Dermis microvascular lymphatic vessel endothelial cell (primary cell): ENCODE measurements at regions not wholly inside any gene's neighbourhood (a gene's known extent, or its start where the extent isn't known, plus 50 kb on each side); places are given as distances from the start of the nearest gene placed in this dataset.

Source experiments
- DNase-seq, 2 donors: peaks; one replicate each; pipeline versions ENCODE4 v3.0.0 to v3.0.0-alpha.2; 2010; ENCODE audit warnings: low read depth in 2 of 2

DNA sequence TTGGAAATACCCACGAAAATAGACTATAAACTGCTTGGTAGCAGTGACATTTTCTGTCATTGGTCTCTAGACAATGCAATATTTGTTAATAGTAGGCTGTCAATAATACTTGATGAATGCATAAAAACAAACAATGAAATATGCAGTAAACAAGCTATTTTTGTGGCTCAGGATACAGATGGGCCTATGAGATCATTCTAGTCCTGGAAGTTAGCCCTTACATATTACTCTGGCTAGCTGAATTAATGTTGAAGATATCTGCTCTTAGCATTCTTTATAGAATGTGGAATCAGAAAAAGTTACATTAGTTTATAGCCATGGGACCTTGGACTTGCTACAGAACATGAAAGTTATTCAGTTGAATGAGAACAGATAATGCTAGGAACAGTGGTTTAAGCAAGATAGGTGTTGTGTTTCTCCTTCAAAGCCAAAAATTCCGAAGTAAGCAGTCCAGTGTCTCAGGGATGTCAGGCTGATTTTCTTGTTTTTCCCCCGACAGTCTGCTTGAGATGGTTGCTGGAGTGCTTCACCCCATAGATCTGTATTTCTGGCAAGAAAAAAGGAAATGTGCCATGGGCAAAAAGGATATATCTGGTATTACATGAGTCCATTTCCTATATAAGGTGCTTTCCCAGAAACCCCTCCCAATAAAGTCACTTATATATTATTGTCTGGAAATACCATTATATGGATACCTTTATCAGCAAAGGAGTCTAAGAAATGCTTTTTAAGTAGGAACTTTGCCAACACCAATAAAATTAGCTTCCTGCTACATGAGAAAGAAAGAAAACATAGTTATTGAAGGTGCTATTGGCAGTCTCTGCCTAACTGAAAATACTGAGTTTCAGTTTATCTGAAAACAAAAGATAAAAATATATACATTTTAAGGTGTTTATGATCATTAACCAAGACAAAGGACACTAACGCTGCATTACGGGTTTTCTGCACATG is 619.4 kb upstream of the ATP2B1 start:
- DNase-seq, result peak in 1 of 2 donors; percentile 87

DNA sequence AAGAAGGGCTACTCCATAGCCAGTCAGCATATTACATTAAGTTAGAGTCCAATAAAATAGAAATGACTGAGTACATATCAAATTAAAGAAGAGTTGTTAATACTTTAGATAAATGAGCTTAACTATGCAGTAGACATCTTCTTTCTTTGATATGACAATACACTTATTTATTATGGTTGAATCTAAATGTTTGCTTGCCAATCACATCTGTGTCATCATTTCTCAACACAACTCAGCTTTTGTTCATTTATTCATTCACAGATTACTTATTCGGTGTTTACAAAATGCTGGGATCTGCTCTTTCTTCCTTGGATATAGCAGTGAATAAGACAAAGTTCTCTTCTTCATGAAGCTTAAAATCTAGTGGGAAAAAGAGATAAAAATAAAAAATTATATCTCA is 614.6 kb upstream of the ATP2B1 start:
- no peak for DNase-seq

- DNase-seq, result peak in 1 of 2 donors; percentile 47
Measured at GRCh38 chr12:90322006-90322405, 613.4 kb upstream of the ATP2B1 start.

DNA sequence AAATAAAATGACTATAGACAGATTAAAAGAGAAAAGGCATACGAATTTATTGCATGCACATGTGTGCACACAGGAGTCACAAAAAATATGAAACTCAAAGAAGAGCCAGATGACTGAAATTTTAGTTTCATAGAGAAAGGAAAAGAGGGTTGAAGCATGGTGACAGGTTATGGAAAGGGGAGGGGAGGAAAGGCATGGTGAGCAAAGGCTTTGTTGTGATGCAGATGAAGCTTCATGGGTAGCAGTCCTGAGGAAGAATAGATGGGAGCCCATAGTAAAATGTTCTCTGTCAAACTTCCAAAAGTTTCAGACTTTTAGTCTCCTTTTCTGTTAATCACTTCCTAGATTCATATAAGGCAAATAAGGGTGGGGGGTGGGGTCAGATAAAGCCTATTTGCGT is 612.7 kb upstream of the ATP2B1 start:
- peak in 1 of 2 donors; percentile 21 for DNase-seq

DNA sequence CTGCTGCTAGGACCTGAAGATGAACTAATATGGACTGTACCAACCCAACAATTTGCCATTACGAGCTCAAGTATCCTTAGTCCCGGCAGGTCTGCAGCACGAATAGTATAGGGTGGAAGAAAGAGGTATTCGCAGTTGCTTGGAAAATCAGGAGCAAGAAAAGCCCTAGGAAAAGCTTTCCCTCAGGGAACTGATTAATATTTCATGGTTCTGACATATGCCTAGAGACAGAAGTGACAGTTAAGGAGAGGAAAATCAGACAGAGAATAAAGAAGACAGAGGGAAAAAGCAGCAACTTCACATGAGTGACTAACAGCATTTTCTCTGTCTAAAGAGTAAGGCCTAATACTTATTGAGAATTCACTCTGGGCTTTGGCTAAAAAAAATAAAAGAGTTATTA is 602.9 kb upstream of the ATP2B1 start:
- no peak for DNase-seq

- DNase-seq, result no peak
Measured at GRCh38 chr12:90305379-90305778, 596.7 kb upstream of the ATP2B1 start.

- no peak for DNase-seq
Measured at GRCh38 chr12:90304231-90304630, 595.6 kb upstream of the ATP2B1 start.

GRCh38 chr12:90303771-90304170 is 595.1 kb upstream of the ATP2B1 start:
- no peak for DNase-seq

DNA sequence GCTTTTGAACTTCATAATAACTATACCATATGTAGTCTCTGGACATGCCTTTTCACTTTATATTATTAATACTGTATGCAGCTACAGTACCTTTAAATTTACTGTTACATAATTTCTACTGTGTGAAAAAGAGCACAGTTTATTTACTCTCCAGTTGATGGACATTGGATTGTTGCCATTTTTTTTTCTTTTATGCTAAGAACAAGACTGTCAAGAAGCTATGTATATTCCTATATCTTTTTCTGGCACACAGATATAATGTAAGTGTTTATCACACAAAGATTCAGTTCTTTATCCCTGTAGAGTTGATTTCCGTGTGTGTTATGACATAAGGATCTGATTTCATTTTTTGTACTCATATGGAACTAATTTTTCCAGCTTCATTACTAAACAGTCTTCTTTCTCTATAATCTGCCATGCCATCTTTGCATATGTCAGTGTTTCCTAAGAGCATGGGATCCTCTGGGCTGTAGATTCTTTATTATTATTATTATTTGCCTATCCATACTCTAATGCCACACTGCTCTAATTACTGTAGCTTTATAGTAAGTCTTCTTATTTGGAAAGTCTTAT is 593.0 kb upstream of the ATP2B1 start:
- no peak for DNase-seq

GRCh38 chr12:90301095-90301494 is 592.5 kb upstream of the ATP2B1 start:
- DNase-seq, result no peak

DNA sequence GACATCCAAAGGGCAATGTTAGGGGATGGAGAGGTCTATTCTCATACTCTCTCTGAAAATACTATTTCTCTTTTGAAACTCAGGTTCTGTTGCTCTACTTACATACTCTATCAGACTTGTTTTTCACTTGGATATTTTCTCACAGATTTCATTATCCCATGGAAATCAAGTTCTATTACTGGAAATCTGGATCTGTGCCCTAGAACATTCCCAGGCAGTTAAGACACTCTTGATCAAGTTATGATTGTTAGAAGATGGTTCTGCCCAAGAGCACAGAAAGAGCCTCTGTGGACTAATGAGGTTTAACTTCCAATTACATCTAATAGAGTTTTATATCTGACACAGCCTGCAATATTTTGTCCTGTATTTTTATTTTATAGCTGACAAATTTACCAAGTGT is 591.0 kb upstream of the ATP2B1 start:
- DNase-seq, result peak in 1 of 2 donors; percentile 18

GRCh38 chr12:90299121-90299520 is 590.5 kb upstream of the ATP2B1 start:
- peak in 1 of 2 donors; percentile 29 for DNase-seq

- DNase-seq, result no peak
Measured at GRCh38 chr12:90298289-90298948, 589.8 kb upstream of the ATP2B1 start.

DNA sequence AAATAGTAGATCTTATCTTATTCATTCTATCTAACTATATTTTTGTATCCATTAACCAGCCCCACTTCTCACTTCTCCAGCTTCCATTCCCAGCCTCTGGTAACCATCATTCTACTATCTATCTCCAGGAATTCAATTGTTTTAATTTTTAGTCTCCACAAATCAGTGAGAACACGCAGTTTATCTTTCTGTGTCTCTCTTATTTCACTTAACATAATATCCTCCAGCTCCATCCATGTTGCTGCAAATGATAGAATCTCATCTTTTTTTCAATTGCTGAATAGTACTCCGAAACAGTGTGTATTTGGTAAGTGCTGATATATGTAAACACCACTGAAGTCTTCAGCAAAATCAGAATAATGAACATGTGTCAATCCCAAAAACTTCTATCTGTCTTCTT is 587.2 kb upstream of the ATP2B1 start:
- no peak for DNase-seq

GRCh38 chr12:90292183-90292582 is 583.5 kb upstream of the ATP2B1 start:
- peak in 1 of 2 donors; percentile 61 for DNase-seq

- DNase-seq, result peak in 1 of 2 donors; percentile 73
Measured at GRCh38 chr12:90290980-90291975, 582.6 kb upstream of the ATP2B1 start.

- DNase-seq, result peak in 1 of 2 donors; percentile 7
Measured at GRCh38 chr12:90287585-90287984, 578.9 kb upstream of the ATP2B1 start.

- DNase-seq, result no peak
Measured at GRCh38 chr12:90281154-90281868, 572.7 kb upstream of the ATP2B1 start.

DNA sequence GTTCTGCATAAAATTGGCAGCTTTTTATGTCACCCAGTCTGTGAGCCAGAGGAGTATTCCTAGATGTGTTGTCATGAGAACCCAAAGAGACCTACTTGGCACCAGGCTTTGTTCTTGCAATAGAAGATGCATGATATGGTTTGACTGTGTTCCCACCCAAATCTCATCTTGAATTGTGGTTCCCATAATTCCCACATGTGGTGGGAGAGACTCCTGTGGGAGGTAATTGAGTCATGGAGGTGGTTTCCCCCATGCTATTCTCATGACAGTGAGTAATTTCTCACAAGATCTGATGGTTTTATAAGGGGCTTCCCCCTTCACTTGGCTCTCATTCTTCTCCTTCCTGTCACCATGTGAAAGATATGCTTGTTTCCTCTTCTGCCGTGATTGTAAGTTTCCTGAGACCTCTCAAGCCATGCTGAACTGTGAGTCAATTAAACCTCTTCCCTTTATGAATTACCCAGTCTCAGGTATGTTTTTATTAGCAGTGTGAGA is 572.0 kb upstream of the ATP2B1 start:
- peak in 1 of 2 donors; percentile 85 for DNase-seq

GRCh38 chr12:90280033-90280432 is 571.4 kb upstream of the ATP2B1 start:
- peak in 1 of 2 donors; percentile 19 for DNase-seq
